OCI-LY1 (cell line): ENCODE measurements at regions not wholly inside any gene's neighbourhood (a gene's known extent, or its start where the extent isn't known, plus 50 kb on each side); places are given as distances from the start of the nearest gene placed in this dataset.

ENCODE experiments used
- H2AFZ ChIP-seq: fragments of 200-600 bp; sonication (generic), shearing (Covaris generic); 2 replicates; pipeline ENCODE4 v1.6.0; 2014; ENCODE audit warnings: antibody characterized with exemption, mild to moderate bottlenecking, low read length
- H3F3A ChIP-seq: fragments of 200-600 bp; sonication (generic), shearing (Covaris generic); 2 replicates; pipeline ENCODE4 v1.6.0; 2014; ENCODE audit warnings: mild to moderate bottlenecking, antibody characterized with exemption, low read length, moderate library complexity; ENCODE audit not compliant: insufficient read depth
- H3K27ac ChIP-seq: fragments of 200-600 bp; sonication (generic); 2 replicates; pipeline ENCODE4 v1.5.1; 2014; ENCODE audit warnings: low read length, mixed run types, mild to moderate bottlenecking, low read depth; ENCODE audit not compliant: poor library complexity, severe bottlenecking
- H3K27me3 ChIP-seq: fragments of 200-600 bp; sonication (generic); 2 replicates; pipeline ENCODE4 v1.6.0; 2014; ENCODE audit warnings: antibody characterized with exemption, mild to moderate bottlenecking, low read length, moderate library complexity; ENCODE audit not compliant: insufficient read depth
- H3K36me3 ChIP-seq: fragments of 200-600 bp; sonication (generic); 2 replicates; pipeline ENCODE4 v1.6.1; 2014; ENCODE audit warnings: mild to moderate bottlenecking, antibody characterized with exemption, low read length, moderate library complexity, mixed read lengths; ENCODE audit not compliant: insufficient read depth
- H3K4me1 ChIP-seq: fragments of 200-600 bp; sonication (generic); 2 replicates; pipeline ENCODE4 v1.5.1; 2014; ENCODE audit warnings: mild to moderate bottlenecking, low read length, moderate library complexity; ENCODE audit not compliant: insufficient read depth, severe bottlenecking
- H3K4me2 ChIP-seq: fragments of 200-600 bp; sonication (generic), shearing (Covaris generic); 2 replicates; pipeline ENCODE4 v1.6.1; 2014; ENCODE audit warnings: low read length
- H3K4me3 ChIP-seq: fragments of 200-600 bp; sonication (generic); 2 replicates; pipeline ENCODE4 v1.5.1; 2014; ENCODE audit warnings: low read length, low read depth, mild to moderate bottlenecking, mixed read lengths; ENCODE audit not compliant: poor library complexity, severe bottlenecking
- H3K79me2 ChIP-seq: fragments of 200-600 bp; shearing (Covaris generic); 2 replicates; pipeline ENCODE4 v1.6.1; 2016; ENCODE audit warnings: mixed run types, low read length, mixed read lengths; ENCODE audit not compliant: insufficient read depth
- H3K9ac ChIP-seq: fragments of 200-600 bp; sonication (generic), shearing (Covaris generic); 2 replicates; pipeline ENCODE4 v1.6.1; 2014; ENCODE audit warnings: mild to moderate bottlenecking, low read length, mixed read lengths
- H3K9me2 ChIP-seq: fragments of 200-600 bp; sonication (generic), shearing (Covaris generic); 2 replicates; pipeline ENCODE4 v1.6.1; 2014; ENCODE audit warnings: low read depth, mild to moderate bottlenecking, low read length, mixed read lengths
- H3K9me3 ChIP-seq: fragments of 200-600 bp; shearing (Covaris generic); 2 replicates; pipeline ENCODE4 v1.6.1; 2014; ENCODE audit warnings: low read length, mixed read lengths
- H4K20me1 ChIP-seq: fragments of 200-600 bp; sonication (generic), shearing (Covaris generic); 2 replicates; pipeline ENCODE4 v1.6.0; 2016; ENCODE audit warnings: mild to moderate bottlenecking, low read length; ENCODE audit not compliant: insufficient read depth
- EZH2 ChIP-seq: fragments of 200-600 bp; sonication (generic), shearing (Covaris generic); IDR thresholded peaks from 2 replicates; pipeline ENCODE4 v1.8.0; 2017; ENCODE audit warnings: borderline replicate concordance, mixed run types, mild to moderate bottlenecking, antibody characterized with exemption, low read length, moderate library complexity, mixed read lengths
- TF ChIP-seq, protein P1 (sequence below): fragments of 200-600 bp; sonication (generic), shearing (Covaris generic); IDR thresholded peaks from 2 replicates; pipeline ENCODE4 v1.5.1; 2017; ENCODE audit warnings: mild to moderate bottlenecking, antibody characterized with exemption, low read length, moderate library complexity, mixed read lengths

DNA sequence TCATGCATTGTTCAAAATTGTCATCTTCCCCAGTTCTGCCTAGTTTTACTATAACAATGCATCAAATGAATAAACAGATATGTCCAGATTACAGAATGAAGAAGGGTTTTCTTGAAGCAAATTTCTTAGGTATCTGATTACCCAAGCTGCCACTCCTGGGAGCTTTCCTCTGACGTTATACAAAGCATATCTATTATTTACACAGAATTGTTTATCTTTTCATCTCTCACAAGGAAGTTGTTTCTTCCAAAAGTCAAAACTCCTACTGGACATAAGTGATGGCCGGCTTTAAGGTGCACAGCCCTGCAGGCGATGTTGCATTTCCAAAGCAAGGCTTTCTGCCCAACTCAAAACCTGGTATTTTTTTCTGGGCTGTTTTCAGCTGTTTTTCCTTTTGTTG is 73.4 kb upstream of the ANKH start:
- no peak overlapping the region for H3K9ac ChIP-seq
- no peak overlapping the region for H3K4me3 ChIP-seq
- H3K4me1 ChIP-seq = no peaks in the 10 kb centered on the region
- H3K4me2 ChIP-seq = no peak overlapping the region
- no peak for TF ChIP-seq EZH2
- TF ChIP-seq, protein P1, sequence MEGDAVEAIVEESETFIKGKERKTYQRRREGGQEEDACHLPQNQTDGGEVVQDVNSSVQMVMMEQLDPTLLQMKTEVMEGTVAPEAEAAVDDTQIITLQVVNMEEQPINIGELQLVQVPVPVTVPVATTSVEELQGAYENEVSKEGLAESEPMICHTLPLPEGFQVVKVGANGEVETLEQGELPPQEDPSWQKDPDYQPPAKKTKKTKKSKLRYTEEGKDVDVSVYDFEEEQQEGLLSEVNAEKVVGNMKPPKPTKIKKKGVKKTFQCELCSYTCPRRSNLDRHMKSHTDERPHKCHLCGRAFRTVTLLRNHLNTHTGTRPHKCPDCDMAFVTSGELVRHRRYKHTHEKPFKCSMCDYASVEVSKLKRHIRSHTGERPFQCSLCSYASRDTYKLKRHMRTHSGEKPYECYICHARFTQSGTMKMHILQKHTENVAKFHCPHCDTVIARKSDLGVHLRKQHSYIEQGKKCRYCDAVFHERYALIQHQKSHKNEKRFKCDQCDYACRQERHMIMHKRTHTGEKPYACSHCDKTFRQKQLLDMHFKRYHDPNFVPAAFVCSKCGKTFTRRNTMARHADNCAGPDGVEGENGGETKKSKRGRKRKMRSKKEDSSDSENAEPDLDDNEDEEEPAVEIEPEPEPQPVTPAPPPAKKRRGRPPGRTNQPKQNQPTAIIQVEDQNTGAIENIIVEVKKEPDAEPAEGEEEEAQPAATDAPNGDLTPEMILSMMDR = no peak
- H2AFZ ChIP-seq = no peak overlapping the region
- H3F3A ChIP-seq = no peaks in the 10 kb centered on the region
- no peaks in the 10 kb centered on the region for H3K36me3 ChIP-seq
- no peaks in the 10 kb centered on the region for H3K9me2 ChIP-seq
- no peaks in the 10 kb centered on the region for H3K79me2 ChIP-seq
- H3K27ac ChIP-seq = no peak overlapping the region
- no peaks in the 10 kb centered on the region for H3K27me3 ChIP-seq
- no peaks in the 10 kb centered on the region for H3K9me3 ChIP-seq
- H4K20me1 ChIP-seq = no peaks in the 10 kb centered on the region

DNA sequence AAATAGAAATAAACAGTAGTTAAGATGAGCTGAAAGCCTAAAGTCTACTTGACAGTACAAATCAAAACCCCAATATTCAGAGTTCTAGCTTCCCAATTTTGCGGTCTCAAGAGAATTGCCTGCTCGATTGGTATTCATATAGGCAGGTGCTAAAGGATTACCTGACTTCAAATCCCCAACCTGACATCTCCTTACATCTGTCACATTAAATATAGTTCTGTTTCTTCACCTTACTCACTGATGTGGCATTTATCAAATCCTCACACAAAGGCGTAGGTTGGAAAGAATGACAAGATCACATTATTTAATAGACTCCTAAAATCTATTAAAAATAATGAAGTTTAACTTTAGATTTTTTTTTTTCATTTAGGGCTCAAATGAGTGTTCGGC is 72.8 kb upstream of the ANKH start:
- Histone ChIP-seq H3K4me1 (no peaks in the 10 kb centered on the region), H3K36me3 (no peaks in the 10 kb centered on the region), H3K9me3 (no peaks in the 10 kb centered on the region), H3K9ac (no peak overlapping the region), H3K27me3 (no peaks in the 10 kb centered on the region), H3K9me2 (no peaks in the 10 kb centered on the region), H2AFZ (no peak overlapping the region), H3F3A (no peaks in the 10 kb centered on the region), H3K27ac (no peak overlapping the region), H3K4me3 (no peak overlapping the region), H3K79me2 (no peaks in the 10 kb centered on the region), H4K20me1 (no peaks in the 10 kb centered on the region), H3K4me2 (no peak overlapping the region)
- no peak for TF ChIP-seq EZH2
- TF ChIP-seq, protein P1 = no peak

DNA sequence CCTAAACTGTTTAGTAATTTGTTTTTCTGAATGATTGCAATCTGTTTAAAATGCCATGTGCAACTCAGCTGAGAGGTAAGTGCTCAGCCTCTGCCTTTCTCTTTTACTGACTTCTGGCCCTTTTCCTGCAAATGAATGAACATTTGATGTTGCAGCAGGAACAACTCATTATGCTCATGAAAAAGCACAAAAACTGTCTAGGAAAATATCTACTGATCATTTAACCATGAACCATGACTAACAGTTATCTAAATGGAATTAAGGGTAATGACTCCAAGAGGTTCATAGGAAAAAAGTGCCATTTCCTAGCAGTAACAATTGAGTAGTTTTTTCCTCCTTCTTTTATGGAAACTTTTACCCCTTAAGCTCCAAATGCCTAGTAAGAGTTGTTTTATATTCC is 70.6 kb upstream of the ANKH start:
- H3K27me3 ChIP-seq = no peaks in the 10 kb centered on the region
- no peak for TF ChIP-seq EZH2
- TF ChIP-seq, protein P1 = no peak
- no peaks in the 10 kb centered on the region for H3K9me2 ChIP-seq
- H4K20me1 ChIP-seq = no peaks in the 10 kb centered on the region
- no peaks in the 10 kb centered on the region for H3F3A ChIP-seq
- no peak overlapping the region for H3K4me2 ChIP-seq
- H3K79me2 ChIP-seq = no peaks in the 10 kb centered on the region
- no peak overlapping the region for H3K9ac ChIP-seq
- no peaks in the 10 kb centered on the region for H3K36me3 ChIP-seq
- H3K4me3 ChIP-seq = no peak overlapping the region
- no peak overlapping the region for H3K27ac ChIP-seq
- H3K4me1 ChIP-seq = no peaks in the 10 kb centered on the region
- no peaks in the 10 kb centered on the region for H3K9me3 ChIP-seq
- no peak overlapping the region for H2AFZ ChIP-seq
